VCaP (cell line): ENCODE measurements at regions not wholly inside any gene's neighbourhood (a gene's known extent, or its start where the extent isn't known, plus 50 kb on each side); places are given as distances from the start of the nearest gene placed in this dataset.

Source experiments
- H3K27ac ChIP-seq: fragments of 450-650 bp; 2 replicates; pipeline ENCODE4 v1.5.1; 2017
- CTCF ChIP-seq: fragments of 450-650 bp; conservative IDR thresholded peaks from 2 replicates; pipeline ENCODE4 v1.5.1; 2017; ENCODE audit warnings: mild to moderate bottlenecking, moderate library complexity

- no peak for TF ChIP-seq CTCF
- no peak overlapping the region for H3K27ac ChIP-seq
These were observed 172.8 kb downstream of the SUCNR1 start for GRCh38 chr3:152046280-152046679.

GRCh38 chr3:152047465-152047864, 174.0 kb downstream of the SUCNR1 start:
- no peak for TF ChIP-seq CTCF
- no peak overlapping the region for H3K27ac ChIP-seq

- no peak for TF ChIP-seq CTCF
- no peak overlapping the region for H3K27ac ChIP-seq
These were observed 175.4 kb downstream of the SUCNR1 start for GRCh38 chr3:152048831-152049230.

GRCh38 chr3:152050903-152051302, 177.5 kb downstream of the SUCNR1 start:
- H3K27ac ChIP-seq, result no peak overlapping the region
- no peak for TF ChIP-seq CTCF

- no peak overlapping the region for H3K27ac ChIP-seq
- no peak for TF ChIP-seq CTCF
These were observed 178.3 kb downstream of the SUCNR1 start for GRCh38 chr3:152051501-152052404.

GRCh38 chr3:152053866-152054265, 180.4 kb downstream of the SUCNR1 start:
- no peak overlapping the region for H3K27ac ChIP-seq
- no peak for TF ChIP-seq CTCF

GRCh38 chr3:152054315-152054714, 180.9 kb downstream of the SUCNR1 start:
- no peak for TF ChIP-seq CTCF
- no peak overlapping the region for H3K27ac ChIP-seq
